SK-N-SH (cell line): ENCODE measurements at regions not wholly inside any gene's neighbourhood (a gene's known extent, or its start where the extent isn't known, plus 50 kb on each side); places are given as distances from the start of the nearest gene placed in this dataset.

Experiments
- CTCF ChIA-PET: fragments of 300-600, 350-600 bp; formaldehyde crosslinking; extraction: SDS; loops from one replicate; lab custom pipeline; 2021; lab: Yijun Ruan, JAX
- POLR2A ChIA-PET: fragments of 350-600 bp; sonication (Branson Sonifier 250); formaldehyde crosslinking; extraction: SDS; loops from one replicate; lab custom pipeline; 2020; ENCODE audit warnings: antibody characterized with exemption, inconsistent platforms; lab: Yijun Ruan, JAX
- DNase-seq: peaks from one replicate; pipeline ENCODE4 v3.0.0; 2012
- H2AFZ ChIP-seq: fragments of 200-600 bp; sonication (generic); 2 replicates; pipeline ENCODE4 v1.8.1; 2016; ENCODE audit warnings: antibody characterized with exemption, mild to moderate bottlenecking, low read depth
- H3F3A ChIP-seq: fragments of 200-600 bp; sonication (generic); replicated peaks from 2 replicates; pipeline ENCODE3; 2016; ENCODE audit warnings: antibody characterized with exemption, mild to moderate bottlenecking; ENCODE audit not compliant: insufficient read depth
- H3K27ac ChIP-seq, 2 experiments: fragments of 200-500 bp in 1 of 2; fragments of 200-600 bp in 1 of 2; sonication (Bioruptor generic) in 1 of 2; sonication (generic), shearing (Covaris generic) in 1 of 2; 2 replicates each; pipeline versions ENCODE4 v1.5.1 to v1.6.1; 2014 to 2016; ENCODE audit warnings: low read depth in 2 of 2, inconsistent platforms in 1 of 2, low read length in 1 of 2, mild to moderate bottlenecking in 1 of 2, mixed read lengths in 1 of 2
- H3K27me3 ChIP-seq: fragments of 200-600 bp; sonication (generic), shearing (Covaris generic); 2 replicates; pipeline ENCODE4 v1.6.1; 2016; ENCODE audit warnings: mixed run types; ENCODE audit not compliant: insufficient read depth
- H3K36me3 ChIP-seq, 2 experiments: fragments of 200-500 bp in 1 of 2; fragments of 200-600 bp in 1 of 2; sonication (Bioruptor generic) in 1 of 2; sonication (generic) in 1 of 2; replicated peaks in 1 of 2; 2 replicates each; pipeline versions ENCODE3 to v1.5.1; 2014 to 2016; ENCODE audit warnings: low read length in 1 of 2, mild to moderate bottlenecking in 1 of 2; ENCODE audit not compliant: insufficient read depth in 2 of 2, control insufficient read depth in 1 of 2
- H3K4me1 ChIP-seq, 2 experiments: fragments of 200-500 bp in 1 of 2; fragments of 200-600 bp in 1 of 2; sonication (Bioruptor generic) in 1 of 2; sonication (generic), shearing (Covaris generic) in 1 of 2; 2 replicates each; pipeline versions ENCODE4 v1.5.1 to v1.6.1; 2014 to 2016; ENCODE audit warnings: low read depth in 1 of 2, low read length in 1 of 2, mixed run types in 1 of 2; ENCODE audit not compliant: insufficient read depth in 2 of 2, control insufficient read depth in 1 of 2
- H3K4me2 ChIP-seq: fragments of 200-600 bp; sonication (generic), shearing (Covaris generic); 2 replicates; pipeline ENCODE4 v1.6.1; 2017; ENCODE audit warnings: mixed run types
- H3K4me3 ChIP-seq, 2 experiments: fragments of 200-500 bp in 1 of 2; fragments of 200-600 bp in 1 of 2; sonication (Bioruptor generic) in 1 of 2; sonication (generic), shearing (Covaris generic) in 1 of 2; 2 replicates each; pipeline versions ENCODE4 v1.5.1 to v1.8.1; 2014 to 2016; ENCODE audit warnings: low read depth in 2 of 2, inconsistent platforms in 1 of 2, low read length in 1 of 2, mild to moderate bottlenecking in 1 of 2, mixed read lengths in 1 of 2, moderate library complexity in 1 of 2
- H3K79me2 ChIP-seq: fragments of 200-600 bp; sonication (generic); 2 replicates; pipeline ENCODE4 v1.8.1; 2017; ENCODE audit warnings: mild to moderate bottlenecking; ENCODE audit not compliant: insufficient read depth
- H3K9ac ChIP-seq: fragments of 200-600 bp; sonication (generic); 2 replicates; pipeline ENCODE4 v1.6.1; 2017; ENCODE audit warnings: mixed run types
- H3K9me2 ChIP-seq: fragments of 200-600 bp; sonication (generic); 2 replicates; pipeline ENCODE4 v1.6.1; 2017; ENCODE audit warnings: mixed run types
- H3K9me3 ChIP-seq: fragments of 200-600 bp; sonication (generic); 2 replicates; pipeline ENCODE4 v1.6.1; 2017; ENCODE audit warnings: mixed run types, mild to moderate bottlenecking, moderate library complexity
- H4K20me1 ChIP-seq: fragments of 200-600 bp; sonication (generic); 2 replicates; pipeline ENCODE4 v1.6.1; 2017; ENCODE audit warnings: mild to moderate bottlenecking, mixed run types; ENCODE audit not compliant: insufficient read depth
- EP300 ChIP-seq, 2 experiments: IDR thresholded peaks; 2 replicates each; pipeline versions ENCODE4 v1.4.0 to v1.6.1; 2012; ENCODE audit warnings: borderline replicate concordance in 1 of 2, low read depth in 1 of 2, low read length in 1 of 2
- MAX ChIP-seq: IDR thresholded peaks from 2 replicates; pipeline ENCODE4 v1.4.0; 2012; ENCODE audit warnings: low read depth
- MEF2A ChIP-seq: IDR thresholded peaks from 2 replicates; pipeline ENCODE4 v1.4.0; 2012; ENCODE audit warnings: low read depth, borderline replicate concordance
- MXI1 ChIP-seq: IDR thresholded peaks from 2 replicates; pipeline ENCODE4 v1.6.1; 2012; ENCODE audit warnings: mild to moderate bottlenecking, low read depth, low read length, improper control_type of control experiment
- NFIC ChIP-seq: IDR thresholded peaks from 2 replicates; pipeline ENCODE4 v1.4.0; 2012; ENCODE audit warnings: borderline replicate concordance
- REST ChIP-seq: IDR thresholded peaks from 2 replicates; pipeline ENCODE4 v1.6.1; 2012; ENCODE audit warnings: mild to moderate bottlenecking, low read depth, low read length, moderate library complexity
- SIN3A ChIP-seq: IDR thresholded peaks from 2 replicates; pipeline ENCODE4 v1.6.1; 2012; ENCODE audit warnings: low read depth, mild to moderate bottlenecking, low read length, moderate library complexity, borderline replicate concordance
- SMC3 ChIP-seq: IDR thresholded peaks from 2 replicates; pipeline ENCODE4 v1.6.1; 2012; ENCODE audit warnings: low read depth, low read length, improper control_type of control experiment
- TAF1 ChIP-seq: IDR thresholded peaks from 2 replicates; pipeline ENCODE4 v1.6.1; 2012; ENCODE audit warnings: low read depth, mild to moderate bottlenecking, low read length, moderate library complexity, borderline replicate concordance
- YY1 ChIP-seq: IDR thresholded peaks from 2 replicates; pipeline ENCODE4 v1.4.0; 2012; ENCODE audit warnings: low read depth, mild to moderate bottlenecking
- WGBS: methylation state at CpG from one replicate; pipeline ENCODE4 v1.1.6; 2017; ENCODE audit warnings: low lambda C conversion rate; 5-methylcytosine and 5-hydroxymethylcytosine counted together
- TF ChIP-seq, protein P1 (sequence below): fragments of 200-600 bp; sonication (generic); IDR thresholded peaks from 2 replicates; pipeline ENCODE4 v1.6.1; 2017; ENCODE audit warnings: antibody characterized with exemption, mild to moderate bottlenecking, moderate library complexity
- TF ChIP-seq, protein P2 (sequence below): fragments of 150-350 bp; IDR thresholded peaks from 2 replicates; pipeline ENCODE4 v1.6.1; 2017; ENCODE audit warnings: antibody characterized with exemption, low read length, low read depth, borderline replicate concordance

- no peaks in the 10 kb centered on the region for H4K20me1 ChIP-seq
- no peaks in the 10 kb centered on the region for H3K9me2 ChIP-seq
- no peaks in the 10 kb centered on the region for H3F3A ChIP-seq
- CTCF ChIA-PET = interaction anchor here (0.9 to 2.1 kb wide), 3 partner anchors 10 to 87 kb away, joined by 3 to 7 read pairs (median 4); no protein-coding TSS in a partner anchor
- H3K27ac ChIP-seq = no peak overlapping the region
- 61% methylated on average over 5 of the region's 5 CpGs for WGBS
- no peak overlapping the region for H3K4me3 ChIP-seq
- TF ChIP-seq, protein P1, sequence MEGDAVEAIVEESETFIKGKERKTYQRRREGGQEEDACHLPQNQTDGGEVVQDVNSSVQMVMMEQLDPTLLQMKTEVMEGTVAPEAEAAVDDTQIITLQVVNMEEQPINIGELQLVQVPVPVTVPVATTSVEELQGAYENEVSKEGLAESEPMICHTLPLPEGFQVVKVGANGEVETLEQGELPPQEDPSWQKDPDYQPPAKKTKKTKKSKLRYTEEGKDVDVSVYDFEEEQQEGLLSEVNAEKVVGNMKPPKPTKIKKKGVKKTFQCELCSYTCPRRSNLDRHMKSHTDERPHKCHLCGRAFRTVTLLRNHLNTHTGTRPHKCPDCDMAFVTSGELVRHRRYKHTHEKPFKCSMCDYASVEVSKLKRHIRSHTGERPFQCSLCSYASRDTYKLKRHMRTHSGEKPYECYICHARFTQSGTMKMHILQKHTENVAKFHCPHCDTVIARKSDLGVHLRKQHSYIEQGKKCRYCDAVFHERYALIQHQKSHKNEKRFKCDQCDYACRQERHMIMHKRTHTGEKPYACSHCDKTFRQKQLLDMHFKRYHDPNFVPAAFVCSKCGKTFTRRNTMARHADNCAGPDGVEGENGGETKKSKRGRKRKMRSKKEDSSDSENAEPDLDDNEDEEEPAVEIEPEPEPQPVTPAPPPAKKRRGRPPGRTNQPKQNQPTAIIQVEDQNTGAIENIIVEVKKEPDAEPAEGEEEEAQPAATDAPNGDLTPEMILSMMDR = no peak
- TF ChIP-seq, all 33 proteins: peak for 0
- Histone ChIP-seq H3K4me1 (no peaks in the 10 kb centered on the region), H2AFZ (no peak overlapping the region), H3K79me2 (no peaks in the 10 kb centered on the region), H3K9ac (no peak overlapping the region), H3K27me3 (no peaks in the 10 kb centered on the region), H3K9me3 (no peaks in the 10 kb centered on the region), H3K4me2 (no peak overlapping the region), H3K36me3 (no peaks in the 10 kb centered on the region)
- POLR2A ChIA-PET = no interaction called here
- no peak for DNase-seq
Measured at GRCh38 chr1:233527818-233528217, 86.1 kb upstream of the KCNK1 start.

DNA sequence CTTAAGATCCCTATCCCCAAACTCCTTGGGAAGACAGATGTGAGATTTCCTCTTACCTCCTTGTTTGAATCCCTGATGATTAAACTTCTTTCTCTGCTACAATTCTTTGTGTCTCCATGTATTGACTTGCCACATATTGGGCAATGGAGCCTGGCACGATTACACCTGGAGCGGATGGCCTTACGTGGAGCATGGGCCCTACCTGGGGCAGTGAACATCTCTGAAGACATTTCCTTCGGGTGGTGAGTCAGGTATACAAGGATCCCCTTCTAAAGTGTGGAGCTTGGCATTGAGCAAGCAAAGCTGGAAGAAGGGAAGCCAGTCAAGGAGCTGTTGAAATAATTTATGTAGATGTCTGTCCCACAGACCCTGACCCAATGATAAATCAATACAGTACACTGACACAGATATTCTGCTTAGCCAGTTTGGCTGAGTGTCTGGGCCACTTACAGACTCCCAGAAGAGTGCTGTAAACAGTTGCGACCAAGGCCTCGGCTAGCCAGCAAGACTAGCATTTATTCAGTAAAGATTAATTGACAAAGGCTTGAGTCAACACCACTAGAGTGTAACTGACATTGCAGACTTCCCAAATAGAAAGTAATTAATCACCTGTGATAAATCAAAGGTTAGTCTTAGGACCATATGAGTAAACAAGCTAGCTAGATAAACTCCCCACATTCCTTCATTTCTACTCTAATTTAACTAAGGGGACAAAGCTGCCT lies 83.1 kb upstream of the KCNK1 start:
- POLR2A ChIA-PET = no interaction called here

More for the DNA sequence above, 83.1 kb upstream of the KCNK1 start:
- H3F3A ChIP-seq = no peaks in the 10 kb centered on the region
- no peaks in the 10 kb centered on the region for H4K20me1 ChIP-seq
- no peaks in the 10 kb centered on the region for H3K4me1 ChIP-seq
- H3K9me3 ChIP-seq = no peaks in the 10 kb centered on the region
- CTCF ChIA-PET = interaction anchor here (0.6 kb wide), 1 partner anchor 12 kb away, joined by 3 read pairs; no protein-coding TSS in a partner anchor
- no peaks in the 10 kb centered on the region for H3K9me2 ChIP-seq
- no peak overlapping the region for H3K27ac ChIP-seq
- no peaks in the 10 kb centered on the region for H3K36me3 ChIP-seq
- no peak for DNase-seq
- H3K4me3 ChIP-seq = no peak overlapping the region
- TF ChIP-seq SMC3 = no peak
- TF ChIP-seq SIN3A = no peak
- no peak for TF ChIP-seq REST
- no peak for TF ChIP-seq TAF1
- no peak for TF ChIP-seq MEF2A
- TF ChIP-seq MAX = no peak
- TF ChIP-seq, protein P2, sequence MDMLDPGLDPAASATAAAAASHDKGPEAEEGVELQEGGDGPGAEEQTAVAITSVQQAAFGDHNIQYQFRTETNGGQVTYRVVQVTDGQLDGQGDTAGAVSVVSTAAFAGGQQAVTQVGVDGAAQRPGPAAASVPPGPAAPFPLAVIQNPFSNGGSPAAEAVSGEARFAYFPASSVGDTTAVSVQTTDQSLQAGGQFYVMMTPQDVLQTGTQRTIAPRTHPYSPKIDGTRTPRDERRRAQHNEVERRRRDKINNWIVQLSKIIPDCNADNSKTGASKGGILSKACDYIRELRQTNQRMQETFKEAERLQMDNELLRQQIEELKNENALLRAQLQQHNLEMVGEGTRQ = no peak
- TF ChIP-seq EP300 (IDR thresholded peaks at IDR 0.05; ENCODE audit: borderline replicate concordance in 1 of 2, low read depth in 1 of 2, low read length in 1 of 2) = no peak
- TF ChIP-seq YY1 = no peak
- no peak for TF ChIP-seq MXI1
- no peak for TF ChIP-seq NFIC
- no peak overlapping the region for H3K4me2 ChIP-seq
- no peaks in the 10 kb centered on the region for H3K27me3 ChIP-seq
- no peak overlapping the region for H3K9ac ChIP-seq
- H3K79me2 ChIP-seq = no peaks in the 10 kb centered on the region
- 69% methylated on average over 6 of the region's 6 CpGs for WGBS
- no peak overlapping the region for H2AFZ ChIP-seq
